Karpas-422 (cell line): ENCODE measurements at regions not wholly inside any gene's neighbourhood (a gene's known extent, or its start where the extent isn't known, plus 50 kb on each side); places are given as distances from the start of the nearest gene placed in this dataset.

ENCODE experiments used
- DNase-seq: peaks from one replicate; pipeline ENCODE4 v3.0.0-alpha.2; 2015
- H2AFZ ChIP-seq: fragments of 200-600 bp; sonication (generic); 2 replicates; pipeline ENCODE4 v1.6.1; 2014; ENCODE audit warnings: antibody characterized with exemption, low read length, mixed read lengths
- H3K27ac ChIP-seq: fragments of 200-600 bp; sonication (generic); 2 replicates; pipeline ENCODE4 v1.5.1; 2014; ENCODE audit warnings: mild to moderate bottlenecking, low read length, moderate library complexity
- H3K27me3 ChIP-seq: fragments of 200-600 bp; sonication (generic); 2 replicates; pipeline ENCODE4 v1.6.1; 2014; ENCODE audit warnings: low read length, mixed read lengths
- H3K36me3 ChIP-seq: fragments of 200-600 bp; sonication (generic); 2 replicates; pipeline ENCODE4 v1.6.1; 2014; ENCODE audit warnings: low read length, mixed read lengths; ENCODE audit not compliant: insufficient read depth
- H3K4me1 ChIP-seq: fragments of 200-600 bp; sonication (generic); 2 replicates; pipeline ENCODE4 v1.6.1; 2014; ENCODE audit warnings: mild to moderate bottlenecking, low read length, mixed read lengths
- H3K4me2 ChIP-seq: fragments of 200-600 bp; sonication (generic); 2 replicates; pipeline ENCODE4 v1.6.1; 2014; ENCODE audit warnings: low read length, low read depth, mild to moderate bottlenecking; ENCODE audit not compliant: poor library complexity, severe bottlenecking
- H3K4me3 ChIP-seq: fragments of 200-600 bp; sonication (generic); 2 replicates; pipeline ENCODE4 v1.5.1; 2014; ENCODE audit warnings: mild to moderate bottlenecking, antibody characterized with exemption, low read length, mixed read lengths
- H3K79me2 ChIP-seq: fragments of 200-600 bp; sonication (generic); 2 replicates; pipeline ENCODE4 v1.6.1; 2014; ENCODE audit warnings: mild to moderate bottlenecking, low read length, mixed read lengths
- H3K9ac ChIP-seq: fragments of 200-600 bp; sonication (generic); 2 replicates; pipeline ENCODE4 v1.6.0; 2014; ENCODE audit warnings: low read length
- H3K9me2 ChIP-seq: fragments of 200-600 bp; sonication (generic), shearing (Covaris generic); replicated peaks from 2 replicates; pipeline ENCODE4 v1.6.0; 2014; ENCODE audit warnings: mild to moderate bottlenecking, low read length, moderate library complexity; ENCODE audit not compliant: insufficient read depth
- H3K9me3 ChIP-seq: fragments of 300-700, 200-600 bp; sonication (generic); 2 replicates; pipeline ENCODE4 v1.6.1; 2014; ENCODE audit warnings: low read length, mixed read lengths
- H4K20me1 ChIP-seq: fragments of 200-600 bp; sonication (generic); 2 replicates; pipeline ENCODE4 v1.6.1; 2014; ENCODE audit warnings: mild to moderate bottlenecking, antibody characterized with exemption, low read length, low read depth; ENCODE audit not compliant: insufficient read depth

GRCh38 chr3:165466856-165467255 is 270.7 kb upstream of the SLITRK3 start:
- no peak overlapping the region for H2AFZ ChIP-seq
- H3K27me3 ChIP-seq, result no peaks in the 10 kb centered on the region
- H3K4me3 ChIP-seq, result no peak overlapping the region
- no peaks in the 10 kb centered on the region for H3K36me3 ChIP-seq
- no peak overlapping the region for H3K4me2 ChIP-seq
- peaks cover 33% of the 10 kb centered on the region for H3K9me3 ChIP-seq
- no peaks in the 10 kb centered on the region for H3K4me1 ChIP-seq
- no peaks in the 10 kb centered on the region for H4K20me1 ChIP-seq
- no peak overlapping the region for H3K27ac ChIP-seq
- DNase-seq, result no peak
- H3K9ac ChIP-seq, result no peak overlapping the region
- no peaks in the 10 kb centered on the region for H3K79me2 ChIP-seq
- no peaks in the 10 kb centered on the region for H3K9me2 ChIP-seq

- Histone ChIP-seq H3K79me2 (no peaks in the 10 kb centered on the region), H3K9ac (no peak overlapping the region), H3K4me1 (no peaks in the 10 kb centered on the region), H3K9me2 (no peaks in the 10 kb centered on the region), H3K27me3 (no peaks in the 10 kb centered on the region), H2AFZ (no peak overlapping the region), H4K20me1 (no peaks in the 10 kb centered on the region), H3K4me3 (no peak overlapping the region), H3K27ac (no peak overlapping the region), H3K4me2 (no peak overlapping the region), H3K9me3 (peaks cover 33% of the 10 kb centered on the region), H3K36me3 (no peaks in the 10 kb centered on the region)
- no peak for DNase-seq
Observed at GRCh38 chr3:165464736-165465135, 268.6 kb upstream of the SLITRK3 start.

GRCh38 chr3:165463531-165463930 is 267.3 kb upstream of the SLITRK3 start:
- Histone ChIP-seq H2AFZ (no peak overlapping the region), H3K4me3 (no peak overlapping the region), H3K9me3 (peaks cover 32% of the 10 kb centered on the region), H3K4me1 (no peaks in the 10 kb centered on the region), H3K36me3 (no peaks in the 10 kb centered on the region), H3K4me2 (no peak overlapping the region), H4K20me1 (no peaks in the 10 kb centered on the region), H3K9ac (no peak overlapping the region), H3K79me2 (no peaks in the 10 kb centered on the region), H3K27me3 (no peaks in the 10 kb centered on the region), H3K27ac (no peak overlapping the region), H3K9me2 (no peaks in the 10 kb centered on the region)
- no peak for DNase-seq

GRCh38 chr3:165462636-165463334 is 266.6 kb upstream of the SLITRK3 start:
- no peaks in the 10 kb centered on the region for H3K9me2 ChIP-seq
- no peaks in the 10 kb centered on the region for H3K79me2 ChIP-seq
- no peak overlapping the region for H3K4me2 ChIP-seq
- no peak overlapping the region for H3K9ac ChIP-seq
- H3K4me1 ChIP-seq, result no peaks in the 10 kb centered on the region
- H3K36me3 ChIP-seq, result no peaks in the 10 kb centered on the region
- no peaks in the 10 kb centered on the region for H3K27me3 ChIP-seq
- DNase-seq, result no peak
- no peak overlapping the region for H3K4me3 ChIP-seq
- no peak overlapping the region for H3K27ac ChIP-seq
- no peak overlapping the region for H2AFZ ChIP-seq
- no peaks in the 10 kb centered on the region for H4K20me1 ChIP-seq
- peaks cover 30% of the 10 kb centered on the region for H3K9me3 ChIP-seq

GRCh38 chr3:165459924-165460835 is 264.0 kb upstream of the SLITRK3 start:
- no peaks in the 10 kb centered on the region for H3K27me3 ChIP-seq
- no peaks in the 10 kb centered on the region for H3K36me3 ChIP-seq
- H3K4me3 ChIP-seq, result no peak overlapping the region
- H3K79me2 ChIP-seq, result no peaks in the 10 kb centered on the region
- no peak overlapping the region for H2AFZ ChIP-seq
- peaks cover 20% of the 10 kb centered on the region for H3K9me3 ChIP-seq
- H3K4me1 ChIP-seq, result no peaks in the 10 kb centered on the region
- H4K20me1 ChIP-seq, result no peaks in the 10 kb centered on the region
- DNase-seq, result no peak
- no peak overlapping the region for H3K27ac ChIP-seq
- no peak overlapping the region for H3K9ac ChIP-seq
- no peak overlapping the region for H3K4me2 ChIP-seq
- H3K9me2 ChIP-seq, result no peaks in the 10 kb centered on the region

- H3K9me3 ChIP-seq, result peaks cover 19% of the 10 kb centered on the region
Observed at GRCh38 chr3:165459111-165459510, 262.9 kb upstream of the SLITRK3 start.

GRCh38 chr3:165457096-165457495 is 260.9 kb upstream of the SLITRK3 start:
- no peaks in the 10 kb centered on the region for H4K20me1 ChIP-seq
- no peak overlapping the region for H3K9ac ChIP-seq
- no peak overlapping the region for H3K27ac ChIP-seq
- DNase-seq, result no peak
- H3K79me2 ChIP-seq, result no peaks in the 10 kb centered on the region
- no peaks in the 10 kb centered on the region for H3K36me3 ChIP-seq
- no peaks in the 10 kb centered on the region for H3K4me1 ChIP-seq
- H3K9me3 ChIP-seq, result peaks cover 15% of the 10 kb centered on the region
- H3K4me3 ChIP-seq, result no peak overlapping the region
- H3K9me2 ChIP-seq, result no peaks in the 10 kb centered on the region
- H3K27me3 ChIP-seq, result no peaks in the 10 kb centered on the region
- H2AFZ ChIP-seq, result no peak overlapping the region
- no peak overlapping the region for H3K4me2 ChIP-seq

More at GRCh38 chr3:165459111-165459510, 262.9 kb upstream of the SLITRK3 start:
- H3K36me3 ChIP-seq, result no peaks in the 10 kb centered on the region
- no peak overlapping the region for H3K4me3 ChIP-seq
- no peak overlapping the region for H3K4me2 ChIP-seq
- no peaks in the 10 kb centered on the region for H4K20me1 ChIP-seq
- H3K9me2 ChIP-seq, result no peaks in the 10 kb centered on the region
- no peak overlapping the region for H3K27ac ChIP-seq
- H3K9ac ChIP-seq, result no peak overlapping the region
- H3K79me2 ChIP-seq, result no peaks in the 10 kb centered on the region
- no peaks in the 10 kb centered on the region for H3K4me1 ChIP-seq
- no peak overlapping the region for H2AFZ ChIP-seq
- H3K27me3 ChIP-seq, result no peaks in the 10 kb centered on the region
- DNase-seq, result no peak

- Histone ChIP-seq H3K36me3 (no peaks in the 10 kb centered on the region), H2AFZ (no peak overlapping the region), H3K27me3 (no peaks in the 10 kb centered on the region), H3K9me2 (no peaks in the 10 kb centered on the region), H3K4me2 (no peak overlapping the region), H3K9ac (no peak overlapping the region), H3K9me3 (peaks cover 11% of the 10 kb centered on the region), H4K20me1 (no peaks in the 10 kb centered on the region), H3K4me3 (no peak overlapping the region), H3K27ac (no peak overlapping the region), H3K4me1 (no peaks in the 10 kb centered on the region), H3K79me2 (no peaks in the 10 kb centered on the region)
- DNase-seq, result no peak
Observed at GRCh38 chr3:165455793-165456192, 259.6 kb upstream of the SLITRK3 start.
